Activated CD4-positive, alpha-beta T cell treated with anti-CD3 and anti-CD28 coated beads for 36 hours (primary cell): ENCODE measurements at regions not wholly inside any gene's neighbourhood (a gene's known extent, or its start where the extent isn't known, plus 50 kb on each side); places are given as distances from the start of the nearest gene placed in this dataset.

Experiments used
- ATAC-seq: fragments of 200-7000 bp; cut with Tn5 transposase; one replicate; pipeline ENCODE4 v1.10.0; 2021; ENCODE audit warnings: mild to moderate bottlenecking, moderate library complexity
- CTCF ChIA-PET: fragments of 350-600 bp; sonication (Branson Sonifier 250); formaldehyde crosslinking; loops from one replicate; lab custom pipeline; 2021; ENCODE audit warnings: antibody characterized with exemption; lab: Charles Lee
- POLR2A ChIA-PET: fragments of 350-600 bp; sonication (Branson Sonifier 250); formaldehyde crosslinking; loops from one replicate; lab custom pipeline; 2021; ENCODE audit warnings: antibody characterized with exemption, inconsistent platforms; lab: Charles Lee
- DNase-seq: peaks from one replicate; pipeline ENCODE4 v3.0.0-alpha.2; 2020
- H3K27ac Mint-ChIP-seq: one replicate; pipeline ENCODE4 v1.8.0; 2021; ENCODE audit warnings: mixed read lengths
- H3K27me3 Mint-ChIP-seq: one replicate; pipeline ENCODE4 v1.8.0; 2021; ENCODE audit warnings: mixed read lengths
- H3K36me3 Mint-ChIP-seq: one replicate; pipeline ENCODE4 v1.8.0; 2021; ENCODE audit warnings: low read depth, mixed read lengths
- H3K4me1 Mint-ChIP-seq: one replicate; pipeline ENCODE4 v1.8.0; 2021; ENCODE audit warnings: mixed read lengths
- H3K4me3 Mint-ChIP-seq: one replicate; pipeline ENCODE4 v1.8.0; 2021; ENCODE audit warnings: mild to moderate bottlenecking, moderate library complexity, mixed read lengths
- H3K9me3 Mint-ChIP-seq: one replicate; pipeline ENCODE4 v1.8.0; 2021; ENCODE audit warnings: low read depth, mixed read lengths
- intact Hi-C, 2 experiments: fragments of 100-400 bp; cut with DNase I in 1 of 2; cut with micrococcal nuclease in 1 of 2; formaldehyde crosslinking; loops; one replicate each; pipeline versions ENCODE4 v1.14.2 to v1.15.1; 2022 to 2024; cut with DNase I, micrococcal nuclease

GRCh38 chr9:108637340-108637739 is 218.4 kb downstream of the ACTL7B start:
- Mint-ChIP-seq H3K27ac (no peak overlapping the region), H3K27me3 (peaks cover 7% of the 10 kb centered on the region), H3K9me3 (no peaks in the 10 kb centered on the region), H3K36me3 (no peaks in the 10 kb centered on the region), H3K4me3 (no peak overlapping the region), H3K4me1 (no peaks in the 10 kb centered on the region)
- DNase-seq, result no peak
- no peak for ATAC-seq
- intact Hi-C loops, result no loop called here
- CTCF ChIA-PET, result no interaction called here
- POLR2A ChIA-PET, result no interaction called here

GRCh38 chr9:108636013-108636412 is 219.8 kb downstream of the ACTL7B start:
- intact Hi-C loops, result no loop called here
- ChIA-PET POLR2A (no interaction called here), CTCF (no interaction called here)
- Mint-ChIP-seq H3K9me3 (no peaks in the 10 kb centered on the region), H3K27ac (no peak overlapping the region), H3K4me1 (no peaks in the 10 kb centered on the region), H3K27me3 (peaks cover 10% of the 10 kb centered on the region), H3K36me3 (no peaks in the 10 kb centered on the region), H3K4me3 (no peak overlapping the region)
- no peak for ATAC-seq
- no peak for DNase-seq

DNA sequence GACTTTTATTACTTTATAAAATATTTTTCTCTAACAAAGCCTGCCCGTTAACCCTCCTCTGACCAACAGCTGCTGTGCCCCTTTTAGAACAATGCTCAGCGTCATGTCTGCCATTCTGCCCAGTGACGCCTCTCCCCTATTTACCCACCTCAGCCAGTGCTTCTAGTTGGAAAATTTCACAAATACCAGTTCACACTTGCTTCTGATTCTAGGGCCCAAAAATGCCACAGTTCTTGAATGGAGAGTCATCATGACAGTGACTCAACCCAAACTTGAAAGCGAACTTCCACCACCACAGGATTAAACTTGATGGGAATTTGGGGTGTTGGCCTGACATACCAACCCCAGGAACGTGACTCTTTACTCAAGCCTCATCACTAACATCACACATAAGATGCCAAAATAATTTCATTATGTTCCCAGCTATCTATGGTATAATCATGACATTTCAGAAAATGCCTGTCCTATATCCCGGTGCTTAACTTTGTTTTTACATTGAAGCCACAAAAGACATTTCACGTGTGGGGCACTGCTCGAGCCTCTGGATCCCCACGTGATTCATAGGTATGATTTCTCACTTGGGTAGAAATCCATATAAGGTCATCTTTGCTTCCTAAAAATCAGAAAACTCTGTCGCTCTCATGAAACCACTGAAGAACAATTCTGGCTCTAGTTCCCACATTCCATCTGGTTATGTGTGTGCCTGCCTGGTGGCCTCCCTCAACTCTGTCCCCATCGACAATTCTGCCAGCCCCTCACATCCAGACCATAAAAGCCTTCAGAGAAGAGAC is 220.9 kb downstream of the ACTL7B start:
- Mint-ChIP-seq H3K36me3 (no peaks in the 10 kb centered on the region), H3K4me1 (no peaks in the 10 kb centered on the region), H3K4me3 (no peak overlapping the region), H3K9me3 (no peaks in the 10 kb centered on the region), H3K27ac (no peak overlapping the region), H3K27me3 (peaks cover 6% of the 10 kb centered on the region)
- intact Hi-C loops, result no loop called here
- ATAC-seq (no peak), DNase-seq (no peak)
- CTCF ChIA-PET, result no interaction called here
- POLR2A ChIA-PET, result no interaction called here

DNA sequence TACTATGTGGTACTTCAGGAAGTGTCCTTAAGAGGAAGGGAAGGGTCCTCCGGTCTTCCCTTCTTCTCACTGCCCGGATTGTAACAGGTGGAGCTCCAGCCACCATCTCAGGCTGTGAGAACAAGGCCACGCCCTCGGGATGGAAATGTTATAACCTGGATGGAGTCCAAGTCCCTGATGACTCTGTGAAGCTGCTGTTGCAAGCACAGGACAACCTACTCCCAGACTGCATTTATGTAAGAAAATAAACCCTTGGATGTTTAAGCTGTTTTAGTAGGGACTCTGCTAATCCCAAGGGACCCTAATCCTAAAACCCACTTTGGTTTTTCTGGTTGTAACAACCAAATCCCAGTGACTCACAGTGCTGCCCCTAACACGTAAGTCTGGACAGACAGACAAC is 221.6 kb downstream of the ACTL7B start:
- Mint-ChIP-seq H3K27me3 (peaks cover 6% of the 10 kb centered on the region), H3K27ac (no peak overlapping the region), H3K36me3 (no peaks in the 10 kb centered on the region), H3K9me3 (no peaks in the 10 kb centered on the region), H3K4me3 (no peak overlapping the region), H3K4me1 (no peaks in the 10 kb centered on the region)
- ATAC-seq (no peak), DNase-seq (no peak)
- intact Hi-C loops, result no loop called here
- ChIA-PET POLR2A (no interaction called here), CTCF (no interaction called here)

DNA sequence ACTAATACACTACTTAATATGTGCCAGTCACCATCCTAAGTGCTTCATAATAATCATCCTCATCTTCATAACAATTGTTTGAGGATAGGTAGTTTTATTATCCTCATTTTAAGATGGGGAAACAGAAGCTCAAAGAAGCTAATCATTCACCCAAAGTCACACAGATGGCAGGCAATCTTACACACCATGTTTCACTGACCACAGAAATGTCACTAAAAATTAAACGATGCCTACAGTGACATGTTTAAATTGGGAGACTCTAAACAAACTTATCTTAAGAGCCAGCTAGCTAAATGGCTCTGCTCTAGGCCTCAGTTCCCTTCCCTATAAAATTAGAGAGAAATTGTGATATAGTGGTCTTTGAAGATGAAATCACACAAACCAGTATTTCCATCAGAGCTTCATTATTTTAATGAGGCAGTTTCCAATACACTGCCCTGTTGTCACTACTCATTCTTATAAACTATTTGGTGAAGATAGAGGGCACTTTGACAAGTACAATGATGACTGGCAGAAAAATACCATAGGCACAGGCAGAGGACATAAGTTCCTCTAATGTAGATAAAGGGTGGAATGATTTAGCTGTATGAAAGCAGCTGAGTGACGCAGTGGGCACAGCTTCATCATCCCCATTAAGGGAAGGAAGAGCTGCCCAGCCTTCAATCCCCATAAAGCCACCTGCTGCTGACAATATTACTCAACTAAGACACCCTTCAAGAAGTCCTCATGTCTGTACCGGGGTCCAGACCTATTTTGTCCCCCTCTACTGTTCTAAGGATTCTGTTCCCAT is 224.1 kb downstream of the ACTL7B start:
- CTCF ChIA-PET, result interaction anchor here (0.5 kb wide), 1 partner anchor 1338 kb away, joined by 3 read pairs; no protein-coding TSS in a partner anchor
- ATAC-seq, result no peak
- no peak overlapping the region for H3K4me3 Mint-ChIP-seq
- no peak overlapping the region for H3K27ac Mint-ChIP-seq
- POLR2A ChIA-PET, result no interaction called here
- no peaks in the 10 kb centered on the region for H3K4me1 Mint-ChIP-seq
- H3K9me3 Mint-ChIP-seq, result no peaks in the 10 kb centered on the region
- peaks cover 3% of the 10 kb centered on the region for H3K27me3 Mint-ChIP-seq
- DNase-seq, result no peak
- no peaks in the 10 kb centered on the region for H3K36me3 Mint-ChIP-seq
- intact Hi-C loops, result no loop called here

DNA sequence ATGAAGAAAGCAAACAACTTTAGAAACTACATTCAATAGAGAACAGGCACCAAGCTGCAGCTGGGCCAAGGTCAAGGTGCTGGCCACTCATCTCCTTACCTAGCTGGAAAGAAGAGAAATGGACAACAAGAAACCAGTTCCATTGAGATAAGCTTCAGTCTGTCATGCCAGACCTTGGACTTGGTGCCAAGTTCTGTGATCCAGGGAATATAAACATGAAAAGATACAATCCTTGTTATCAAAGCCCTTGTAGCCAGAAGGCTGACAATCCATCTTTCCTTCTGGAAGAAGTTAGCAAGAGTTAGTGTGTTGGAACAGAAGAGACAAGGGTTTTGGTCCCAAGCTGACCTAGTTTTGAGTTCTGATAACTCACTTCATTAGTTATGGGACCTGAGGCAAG is 227.5 kb downstream of the ACTL7B start:
- DNase-seq, result no peak
- intact Hi-C loops, result no loop called here
- Mint-ChIP-seq H3K36me3 (no peaks in the 10 kb centered on the region), H3K27me3 (peaks cover 5% of the 10 kb centered on the region), H3K9me3 (no peaks in the 10 kb centered on the region), H3K4me3 (no peak overlapping the region), H3K4me1 (no peaks in the 10 kb centered on the region), H3K27ac (no peak overlapping the region)
- ATAC-seq, result no peak
- CTCF ChIA-PET, result interaction anchor here (1.0 kb wide), 1 partner anchor 16 kb away, joined by 3 read pairs; no protein-coding TSS in a partner anchor
- POLR2A ChIA-PET, result no interaction called here

DNA sequence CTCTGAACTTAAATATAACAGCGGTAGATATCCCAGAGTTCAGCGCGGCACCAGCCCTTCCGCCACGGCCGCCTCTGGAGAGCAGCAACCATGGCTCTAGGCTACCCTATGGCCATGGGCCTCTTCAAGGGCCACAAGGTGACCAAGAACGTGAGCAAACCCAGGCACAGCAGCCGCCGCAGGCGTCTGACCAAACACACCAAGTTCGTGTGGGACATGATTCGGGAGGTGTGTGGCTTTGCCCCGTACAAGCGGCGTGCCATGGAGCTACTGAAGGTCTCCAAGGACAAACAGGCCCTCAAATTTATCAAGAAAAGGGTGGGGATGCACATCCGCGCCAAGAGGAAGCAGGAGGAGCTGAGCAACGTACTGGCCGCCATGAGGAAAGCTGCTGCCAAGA is 229.0 kb downstream of the ACTL7B start:
- intact Hi-C loops, result no loop called here

GRCh38 chr9:108621991-108622855 is 233.6 kb downstream of the ACTL7B start:
- no peak overlapping the region for H3K27ac Mint-ChIP-seq
- intact Hi-C loops, result no loop called here
- no peaks in the 10 kb centered on the region for H3K36me3 Mint-ChIP-seq
- POLR2A ChIA-PET, result no interaction called here
- no peaks in the 10 kb centered on the region for H3K4me1 Mint-ChIP-seq
- no peak for ATAC-seq
- H3K9me3 Mint-ChIP-seq, result no peaks in the 10 kb centered on the region
- H3K4me3 Mint-ChIP-seq, result no peak overlapping the region
- no peak for DNase-seq
- CTCF ChIA-PET, result no interaction called here
- peaks cover 2% of the 10 kb centered on the region for H3K27me3 Mint-ChIP-seq

More for the DNA sequence above, 229.0 kb downstream of the ACTL7B start:
- Mint-ChIP-seq H3K27me3 (peaks cover 2% of the 10 kb centered on the region), H3K9me3 (no peaks in the 10 kb centered on the region), H3K4me3 (no peak overlapping the region), H3K4me1 (no peaks in the 10 kb centered on the region), H3K27ac (no peak overlapping the region), H3K36me3 (no peaks in the 10 kb centered on the region)
- ATAC-seq (no peak), DNase-seq (no peak)
- CTCF ChIA-PET, result no interaction called here
- POLR2A ChIA-PET, result no interaction called here

- H3K4me1 Mint-ChIP-seq, result no peaks in the 10 kb centered on the region
- DNase-seq (no peak), ATAC-seq (no peak)
- H3K9me3 Mint-ChIP-seq, result no peaks in the 10 kb centered on the region
- H3K27ac Mint-ChIP-seq, result no peak overlapping the region
- intact Hi-C loops, result no loop called here
- H3K36me3 Mint-ChIP-seq, result no peaks in the 10 kb centered on the region
- H3K27me3 Mint-ChIP-seq, result peaks cover 2% of the 10 kb centered on the region
- CTCF ChIA-PET, result no interaction called here
- no peak overlapping the region for H3K4me3 Mint-ChIP-seq
- POLR2A ChIA-PET, result no interaction called here
Observed at GRCh38 chr9:108620767-108621166, 235.0 kb downstream of the ACTL7B start.

DNA sequence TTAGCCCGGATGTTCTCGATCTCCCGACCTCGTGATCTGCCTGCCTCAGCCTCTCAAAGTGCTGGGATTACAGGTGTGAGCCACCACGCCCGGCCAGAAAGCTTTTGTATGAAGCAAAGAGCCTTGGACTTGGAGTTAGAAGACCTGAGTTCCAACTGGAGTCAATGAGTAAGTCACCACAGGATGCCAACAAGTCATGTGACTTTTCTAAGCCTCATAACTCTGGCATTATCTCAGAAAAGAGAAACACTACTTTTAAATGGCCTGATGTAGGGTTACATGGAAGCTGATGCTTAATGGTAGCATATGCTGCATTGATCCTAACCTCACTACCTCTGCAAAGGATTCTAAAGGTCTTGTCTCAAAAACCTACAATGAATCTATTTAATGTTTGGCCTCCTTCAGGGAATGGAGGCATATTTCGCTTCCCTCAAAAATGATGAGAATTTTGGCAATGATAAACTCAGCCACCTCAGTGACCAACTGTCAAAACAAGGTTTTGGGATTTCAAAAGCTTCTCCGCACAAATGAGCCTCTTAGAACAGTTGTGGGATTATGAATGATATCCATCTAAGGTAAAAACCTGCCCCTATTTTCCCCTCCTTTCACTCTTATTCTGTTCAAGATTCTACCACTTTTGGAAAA is 236.8 kb downstream of the ACTL7B start:
- Mint-ChIP-seq H3K27ac (no peak overlapping the region), H3K27me3 (no peaks in the 10 kb centered on the region), H3K4me3 (no peak overlapping the region), H3K36me3 (no peaks in the 10 kb centered on the region), H3K4me1 (no peaks in the 10 kb centered on the region), H3K9me3 (no peaks in the 10 kb centered on the region)
- ATAC-seq (no peak), DNase-seq (no peak)
- intact Hi-C loops, result no loop called here
- POLR2A ChIA-PET, result no interaction called here
- CTCF ChIA-PET, result no interaction called here

DNA sequence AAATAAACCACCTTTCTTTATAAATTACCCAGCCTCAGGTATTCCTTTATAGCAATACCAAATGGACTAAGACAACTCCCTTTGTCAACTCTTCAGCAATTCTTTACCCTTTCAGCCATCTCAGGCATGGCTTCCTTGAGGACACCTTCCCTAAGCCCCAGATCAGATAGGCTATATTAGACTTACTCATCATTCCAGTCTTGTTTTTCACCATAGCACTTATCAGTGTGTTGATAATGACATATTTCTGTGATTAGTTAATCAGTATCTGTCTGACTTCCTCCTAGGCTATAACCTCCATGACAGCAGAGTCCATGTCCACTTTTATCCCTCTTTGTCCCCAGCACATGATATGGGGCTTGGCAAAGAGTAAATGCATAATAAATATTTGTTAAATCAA is 238.1 kb downstream of the ACTL7B start:
- H3K36me3 Mint-ChIP-seq, result no peaks in the 10 kb centered on the region
- ChIA-PET POLR2A (no interaction called here), CTCF (no interaction called here)
- H3K27ac Mint-ChIP-seq, result no peak overlapping the region
- DNase-seq (no peak), ATAC-seq (no peak)
- no peaks in the 10 kb centered on the region for H3K27me3 Mint-ChIP-seq
- no peaks in the 10 kb centered on the region for H3K4me1 Mint-ChIP-seq
- intact Hi-C loops, result no loop called here
- H3K9me3 Mint-ChIP-seq, result no peaks in the 10 kb centered on the region
- no peak overlapping the region for H3K4me3 Mint-ChIP-seq
